GM21423 (cell line): ENCODE measurements at regions not wholly inside any gene's neighbourhood (a gene's known extent, or its start where the extent isn't known, plus 50 kb on each side); places are given as distances from the start of the nearest gene placed in this dataset.
A peak's percentile ranks its signal among the peaks of the same experiment; 100 is the strongest.
"Not testable (repeated sequence)": the region's sequence is repeated elsewhere in the genome, so short reads cannot be mapped to it uniquely, and the experiment has no call there.

Experiments
- ATAC-seq: cut with Tn5 transposase; IDR thresholded peaks from one replicate; pipeline ENCODE4 v1.9.1; 2021; ENCODE audit warnings: mild to moderate bottlenecking, moderate library complexity; ENCODE audit not compliant: unreplicated experiment

GRCh38 chr22:48061726-48062125, 1299.3 kb downstream of the TBC1D22A start:
- no peak for ATAC-seq

- no peak for ATAC-seq
These were observed 1297.8 kb downstream of the TBC1D22A start for GRCh38 chr22:48060266-48060665.

GRCh38 chr22:48059521-48059920, 1297.1 kb downstream of the TBC1D22A start:
- not testable (repeated sequence) for ATAC-seq

GRCh38 chr22:48057116-48057835, 1294.8 kb downstream of the TBC1D22A start:
- no peak for ATAC-seq

GRCh38 chr22:48055827-48056226, 1293.4 kb downstream of the TBC1D22A start:
- no peak for ATAC-seq

GRCh38 chr22:48055185-48055584, 1292.7 kb downstream of the TBC1D22A start:
- ATAC-seq: no peak

GRCh38 chr22:48054596-48054995, 1292.1 kb downstream of the TBC1D22A start:
- no peak for ATAC-seq

GRCh38 chr22:48053973-48054372, 1291.5 kb downstream of the TBC1D22A start:
- ATAC-seq: no peak

- ATAC-seq: no peak
These were observed 1291.0 kb downstream of the TBC1D22A start for GRCh38 chr22:48053486-48053885.

- no peak for ATAC-seq
These were observed 1290.1 kb downstream of the TBC1D22A start for GRCh38 chr22:48052621-48052890.

- no peak for ATAC-seq
These were observed 1289.6 kb downstream of the TBC1D22A start for GRCh38 chr22:48051796-48052620.

GRCh38 chr22:48050836-48051235, 1288.4 kb downstream of the TBC1D22A start:
- ATAC-seq: no peak

GRCh38 chr22:48049116-48049515, 1286.7 kb downstream of the TBC1D22A start:
- ATAC-seq: no peak

- ATAC-seq: no peak
These were observed 1285.5 kb downstream of the TBC1D22A start for GRCh38 chr22:48047722-48048500.

- peak; percentile 82 for ATAC-seq
These were observed 1282.9 kb downstream of the TBC1D22A start for GRCh38 chr22:48045369-48045768.

- ATAC-seq: no peak
These were observed 1282.1 kb downstream of the TBC1D22A start for GRCh38 chr22:48044487-48045060.

GRCh38 chr22:48043581-48043980, 1281.1 kb downstream of the TBC1D22A start:
- ATAC-seq: no peak

GRCh38 chr22:48042621-48043395, 1280.4 kb downstream of the TBC1D22A start:
- no peak for ATAC-seq

- ATAC-seq: no peak
These were observed 1276.9 kb downstream of the TBC1D22A start for GRCh38 chr22:48039326-48039725.

- no peak for ATAC-seq
These were observed 1275.2 kb downstream of the TBC1D22A start for GRCh38 chr22:48037618-48038017.

- no peak for ATAC-seq
These were observed 1273.4 kb downstream of the TBC1D22A start for GRCh38 chr22:48035897-48036296.
